C4-2B (cell line): ENCODE measurements at regions not wholly inside any gene's neighbourhood (a gene's known extent, or its start where the extent isn't known, plus 50 kb on each side); places are given as distances from the start of the nearest gene placed in this dataset.

Source experiments
- ZFX ChIP-seq: fragments of 450-650 bp; IDR thresholded peaks from 2 replicates; pipeline ENCODE4 v1.6.1; 2017
- TF ChIP-seq, protein P1 (sequence below): fragments of 450-650 bp; conservative IDR thresholded peaks from 2 replicates; pipeline ENCODE4 v1.5.1; 2017; ENCODE audit warnings: mild to moderate bottlenecking

DNA sequence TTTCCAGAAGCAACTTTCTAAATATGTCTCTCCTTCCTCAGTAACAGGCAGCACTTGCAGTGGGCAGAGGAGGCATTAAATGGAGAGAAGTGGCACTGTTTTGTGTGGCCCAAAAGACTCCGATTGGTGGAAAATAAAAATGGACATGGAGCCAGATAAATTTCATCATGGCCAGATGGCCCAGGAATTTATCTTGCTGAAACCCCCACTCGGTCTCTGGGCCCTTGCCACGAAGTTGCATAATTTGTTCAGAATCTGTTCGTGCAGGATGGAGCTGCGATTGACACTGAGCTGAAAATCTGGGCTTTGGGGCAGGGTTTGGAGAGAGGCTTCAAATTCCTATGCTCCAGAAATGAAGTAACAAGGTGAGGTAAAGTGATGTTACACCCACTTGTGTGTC is 65.5 kb downstream of the C11orf91 start:
- TF ChIP-seq, protein P1, sequence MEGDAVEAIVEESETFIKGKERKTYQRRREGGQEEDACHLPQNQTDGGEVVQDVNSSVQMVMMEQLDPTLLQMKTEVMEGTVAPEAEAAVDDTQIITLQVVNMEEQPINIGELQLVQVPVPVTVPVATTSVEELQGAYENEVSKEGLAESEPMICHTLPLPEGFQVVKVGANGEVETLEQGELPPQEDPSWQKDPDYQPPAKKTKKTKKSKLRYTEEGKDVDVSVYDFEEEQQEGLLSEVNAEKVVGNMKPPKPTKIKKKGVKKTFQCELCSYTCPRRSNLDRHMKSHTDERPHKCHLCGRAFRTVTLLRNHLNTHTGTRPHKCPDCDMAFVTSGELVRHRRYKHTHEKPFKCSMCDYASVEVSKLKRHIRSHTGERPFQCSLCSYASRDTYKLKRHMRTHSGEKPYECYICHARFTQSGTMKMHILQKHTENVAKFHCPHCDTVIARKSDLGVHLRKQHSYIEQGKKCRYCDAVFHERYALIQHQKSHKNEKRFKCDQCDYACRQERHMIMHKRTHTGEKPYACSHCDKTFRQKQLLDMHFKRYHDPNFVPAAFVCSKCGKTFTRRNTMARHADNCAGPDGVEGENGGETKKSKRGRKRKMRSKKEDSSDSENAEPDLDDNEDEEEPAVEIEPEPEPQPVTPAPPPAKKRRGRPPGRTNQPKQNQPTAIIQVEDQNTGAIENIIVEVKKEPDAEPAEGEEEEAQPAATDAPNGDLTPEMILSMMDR, result no peak
- TF ChIP-seq ZFX, result no peak
